Spleen (tissue), 11 donors: ENCODE measurements at regions not wholly inside any gene's neighbourhood (a gene's known extent, or its start where the extent isn't known, plus 50 kb on each side); places are given as distances from the start of the nearest gene placed in this dataset.
"Not testable (repeated sequence)": the region's sequence is repeated elsewhere in the genome, so short reads cannot be mapped to it uniquely, and the experiment has no call there.

Experiments used
- DNase-seq: peaks from one replicate; pipeline ENCODE4 v3.0.0-alpha.2; 2020
- H3K27ac ChIP-seq, 8 donors: fragments of 200-600 bp; sonication (generic) in 7 of 8; 1 replicate in 4 of 8; 2 replicates in 4 of 8; pipeline versions ENCODE4 v1.5.0 to v1.8.0; 2016 to 2021; ENCODE audit warnings: inconsistent platforms in 4 of 8, mild to moderate bottlenecking in 4 of 8, moderate library complexity in 1 of 8
- H3K27me3 ChIP-seq, 7 donors: fragments of 200-600 bp; sonication (generic) in 6 of 7; replicated peaks in 1 of 7; 1 replicate in 4 of 7; 2 replicates in 3 of 7; pipeline versions ENCODE4 v1.5.0 to v1.8.0; 2016 to 2021; ENCODE audit warnings: inconsistent platforms in 3 of 7, mild to moderate bottlenecking in 1 of 7
- H3K36me3 ChIP-seq, 6 donors: fragments of 200-600 bp; sonication (generic) in 5 of 6; 1 replicate in 4 of 6; 2 replicates in 2 of 6; pipeline versions ENCODE4 v1.5.0 to v1.8.0; 2016 to 2021; ENCODE audit warnings: inconsistent platforms in 2 of 6
- H3K4me1 ChIP-seq, 6 donors: fragments of 200-600 bp; sonication (generic) in 5 of 6; 1 replicate in 3 of 6; 2 replicates in 3 of 6; pipeline versions ENCODE4 v1.5.0 to v1.8.0; 2016 to 2021; ENCODE audit warnings: inconsistent platforms in 3 of 6
- H3K4me3 ChIP-seq, 8 donors: fragments of 200-600 bp; sonication (generic) in 7 of 8; 1 replicate in 4 of 8; 2 replicates in 4 of 8; pipeline versions ENCODE4 v1.5.0 to v1.8.0; 2016 to 2021; ENCODE audit warnings: inconsistent platforms in 4 of 8, mild to moderate bottlenecking in 4 of 8, moderate library complexity in 2 of 8
- H3K9me3 ChIP-seq, 8 donors: fragments of 200-600 bp; sonication (generic) in 7 of 8; 1 replicate in 4 of 8; 2 replicates in 4 of 8; pipeline versions ENCODE4 v1.5.0 to v1.8.0; 2016 to 2021; ENCODE audit warnings: inconsistent platforms in 4 of 8
- CTCF ChIP-seq, 11 experiments: fragments of 200-600 bp in 7 of 11; fragments of 450-650 bp in 4 of 11; sonication (generic) in 4 of 11; IDR thresholded peaks in 8 of 11; conservative IDR thresholded peaks in 3 of 11; 1 replicate in 7 of 11; 2 replicates in 4 of 11; pipeline versions ENCODE4 v1.4.0 to v1.8.0; 2016 to 2021; ENCODE audit warnings: antibody characterized with exemption in 11 of 11, inconsistent platforms in 4 of 11, mild to moderate bottlenecking in 1 of 11
- POLR2A ChIP-seq, 3 donors: fragments of 450-650 bp; IDR thresholded peaks; one replicate each; pipeline ENCODE4 v1.5.1; 2017; ENCODE audit warnings: antibody characterized with exemption in 3 of 3, mild to moderate bottlenecking in 1 of 3
- POLR2AphosphoS5 ChIP-seq, 3 donors: sonication (generic); formaldehyde crosslinking; IDR thresholded peaks; one replicate each; pipeline ENCODE4 v1.5.1; 2017; ENCODE audit warnings: antibody characterized with exemption in 3 of 3
- WGBS, 5 donors: extraction: QIAGEN DNeasy Blood & Tissue Kit in 3 of 5; methylation state at CpG; one replicate each; pipeline versions ENCODE4 v1.1.5 to v1.1.7; 2013 to 2018; 5-methylcytosine and 5-hydroxymethylcytosine counted together
- intact Hi-C: fragments of 100-400 bp; cut with DNase I; formaldehyde crosslinking; loops from one replicate; pipeline ENCODE4 v1.15.0; 2023; ENCODE audit warnings: low total_unique reads
- donor health status: healthy with polysubstance abuse.
- donor health status: DM: no; HTN: no; CAD: no; lungs with moderate emphysema.
- donor health status: DM: no; HTN: no; CAD: no.
- donor health status: Bipolar disorder and iron deficiency.
- donor health status: healthy.
- donor health status: DM: no; HTN: no; CAD: no.
- donor health status: DM: yes; HTN: yes; CAD: no.

GRCh38 chr15:24784506-24784905 lies 108.9 kb downstream of the NPAP1 start:
- Histone ChIP-seq H3K27me3 (no peaks in the 10 kb centered on the region), H3K4me3 (no peak overlapping the region), H3K9me3 (peaks cover 0 to 59% (median 20%) of the 10 kb centered on the region in 8 donors), H3K4me1 (no peaks in the 10 kb centered on the region), H3K27ac (no peak overlapping the region), H3K36me3 (no peaks in the 10 kb centered on the region)
- 39 to 50% (median 43%) methylated on average over 4 of the region's 4 CpGs for WGBS, 5 donors
- intact Hi-C loops, result no loop called here
- TF ChIP-seq POLR2A (IDR thresholded peaks at IDR 0.05) (no peak), CTCF (IDR thresholded peaks at IDR 0.05 in 8 of 11, conservative IDR thresholded peaks at IDR 0.05 in 3 of 11) (no peak), POLR2AphosphoS5 (IDR thresholded peaks at IDR 0.05) (no peak)
- no peak for DNase-seq

- no peak for DNase-seq
- H3K27me3 ChIP-seq, result no peaks in the 10 kb centered on the region
- intact Hi-C loops, result no loop called here
- WGBS, 5 donors, result 58 to 75% (median 65%) methylated on average over 1 of the region's 1 CpG
- no peaks in the 10 kb centered on the region for H3K36me3 ChIP-seq
- H3K4me1 ChIP-seq, result no peaks in the 10 kb centered on the region
- H3K4me3 ChIP-seq, result no peak overlapping the region
- peaks cover 0 to 52% (median 9%) of the 10 kb centered on the region in 8 donors for H3K9me3 ChIP-seq
- no peak overlapping the region for H3K27ac ChIP-seq
- no peak for TF ChIP-seq POLR2AphosphoS5 (IDR thresholded peaks at IDR 0.05)
- TF ChIP-seq POLR2A (IDR thresholded peaks at IDR 0.05), result no peak
- TF ChIP-seq CTCF (IDR thresholded peaks at IDR 0.05 in 8 of 11, conservative IDR thresholded peaks at IDR 0.05 in 3 of 11), result no peak
Observed at GRCh38 chr15:24786347-24786746, 110.8 kb downstream of the NPAP1 start.

- H3K27me3 ChIP-seq, H3K4me3 ChIP-seq, DNase-seq, H3K27ac ChIP-seq, intact Hi-C loops, H3K4me1 ChIP-seq, H3K36me3 ChIP-seq: not testable (repeated sequence)
- WGBS, 5 donors, result 66 to 78% (median 70%) methylated on average over 6 of the region's 6 CpGs
- H3K9me3 ChIP-seq, result peaks cover 0 to 50% (median 23%) of the 10 kb centered on the region in 8 donors
Observed at GRCh38 chr15:24802624-24803023, 127.0 kb downstream of the NPAP1 start.

GRCh38 chr15:24819680-24820079 lies 135.1 kb upstream of the SNRPN start:
- no peak for DNase-seq
- H3K27ac ChIP-seq, result no peak overlapping the region
- peaks cover 0 to 73% (median 13%) of the 10 kb centered on the region in 8 donors for H3K9me3 ChIP-seq
- H3K27me3 ChIP-seq, result peaks cover 0 to 11% (median 0%) of the 10 kb centered on the region in 7 donors
- intact Hi-C loops, result no loop called here
- H3K4me3 ChIP-seq, result no peak overlapping the region
- no peaks in the 10 kb centered on the region for H3K4me1 ChIP-seq
- 62 to 74% (median 67%) methylated on average over 2 of the region's 2 CpGs for whole genome bisulfite sequencing, 5 donors
- no peak for TF ChIP-seq POLR2A (IDR thresholded peaks at IDR 0.05)
- TF ChIP-seq POLR2AphosphoS5 (IDR thresholded peaks at IDR 0.05), result no peak
- TF ChIP-seq CTCF (IDR thresholded peaks at IDR 0.05 in 8 of 11, conservative IDR thresholded peaks at IDR 0.05 in 3 of 11), result no peak
- no peaks in the 10 kb centered on the region for H3K36me3 ChIP-seq

GRCh38 chr15:24823473-24823872 lies 131.3 kb upstream of the SNRPN start:
- peaks cover 0 to 11% (median 0%) of the 10 kb centered on the region in 7 donors for H3K27me3 ChIP-seq
- intact Hi-C loops, result no loop called here
- H3K27ac ChIP-seq, result no peak overlapping the region
- no peak overlapping the region for H3K4me3 ChIP-seq
- no peaks in the 10 kb centered on the region for H3K4me1 ChIP-seq
- TF ChIP-seq CTCF (IDR thresholded peaks at IDR 0.05 in 8 of 11, conservative IDR thresholded peaks at IDR 0.05 in 3 of 11), result no peak
- no peak for TF ChIP-seq POLR2AphosphoS5 (IDR thresholded peaks at IDR 0.05)
- TF ChIP-seq POLR2A (IDR thresholded peaks at IDR 0.05), result no peak
- H3K9me3 ChIP-seq, result peaks cover 0 to 59% (median 12%) of the 10 kb centered on the region in 8 donors
- no peaks in the 10 kb centered on the region for H3K36me3 ChIP-seq
- DNase-seq, result no peak
- 32 to 48% (median 46%) methylated on average over 6 to 11 of the region's 11 CpGs for WGBS, 5 donors
